ENCODE measurements at regions not wholly inside any gene's neighbourhood (a gene's known extent, or its start where the extent isn't known, plus 50 kb on each side); places are given as distances from the start of the nearest gene placed in this dataset.

DNA sequence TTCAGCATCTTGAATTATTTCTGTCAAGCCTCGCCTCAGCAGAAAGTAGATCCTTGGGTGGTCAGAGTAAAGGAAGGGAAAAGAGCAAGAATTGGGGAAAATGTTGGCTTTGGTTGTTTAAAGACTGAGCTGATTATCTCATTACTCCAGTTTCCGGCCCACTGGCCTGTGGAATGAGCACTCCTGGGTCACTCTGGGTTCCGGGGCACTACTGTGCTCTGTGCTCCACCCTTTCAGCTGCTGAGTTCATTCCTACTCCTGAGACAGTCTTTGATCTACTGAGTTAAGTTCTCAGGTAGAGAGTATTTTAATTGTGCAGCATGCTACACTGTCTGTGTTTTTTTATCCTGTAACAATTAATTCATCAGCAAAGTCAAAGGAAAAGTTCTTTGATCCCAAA, 427.7 kb downstream of the CDH2 start:
- Histone ChIP-seq H2AFZ (ENCODE audit: insufficient read depth, low read depth, low read length, poor library complexity, severe bottlenecking) (no peak overlapping the region), H3K79me2 (ENCODE audit: insufficient read depth, low read length) (no peaks in the 10 kb centered on the region), H3K9me3 (replicated peaks in 1 of 2; ENCODE audit: control insufficient read depth in 1 of 2, insufficient read depth in 1 of 2, low read length in 2 of 2) (peaks cover 0 to 5% of the 10 kb centered on the region in 2 donors), H3K9ac (ENCODE audit: insufficient read depth, low read length, poor library complexity, severe bottlenecking) (no peak overlapping the region), H3K4me3 (replicated peaks in 1 of 3; ENCODE audit: low read depth in 2 of 3, low read length in 3 of 3) (no peak overlapping the region), H4K20me1 (ENCODE audit: insufficient read depth, low read length) (no peaks in the 10 kb centered on the region), H3K27ac (ENCODE audit: low read depth in 1 of 2, low read length in 2 of 2) (no peak overlapping the region), H3K36me3 (replicated peaks in 1 of 2; ENCODE audit: control insufficient read depth in 1 of 2, insufficient read depth in 2 of 2, low read length in 2 of 2) (no peaks in the 10 kb centered on the region), H3K4me1 (ENCODE audit: control insufficient read depth in 1 of 2, insufficient read depth in 2 of 2, low read length in 2 of 2) (no peaks in the 10 kb centered on the region), H3K27me3 (ENCODE audit: control insufficient read depth in 2 of 2, insufficient read depth in 2 of 2, low read length in 2 of 2) (no peaks in the 10 kb centered on the region), H3K4me2 (replicated peaks; ENCODE audit: extremely low read depth, low read length, poor library complexity, severe bottlenecking) (no peak overlapping the region)
- Mint-ChIP-seq H3K9me3 (peaks cover 0 to 4% (median 0%) of the 10 kb centered on the region in 7 donors), H3K4me1 (no peaks in the 10 kb centered on the region), H3K27ac (no peak overlapping the region), H3K36me3 (no peaks in the 10 kb centered on the region), H3K4me3 (no peak overlapping the region), H3K27me3 (ENCODE audit: low read depth in 3 of 3) (no peaks in the 10 kb centered on the region)
- 83% methylated on average over 2 of the region's 3 CpGs for WGBS (ENCODE audit: insufficient coverage)
- TF ChIP-seq, protein P1, sequence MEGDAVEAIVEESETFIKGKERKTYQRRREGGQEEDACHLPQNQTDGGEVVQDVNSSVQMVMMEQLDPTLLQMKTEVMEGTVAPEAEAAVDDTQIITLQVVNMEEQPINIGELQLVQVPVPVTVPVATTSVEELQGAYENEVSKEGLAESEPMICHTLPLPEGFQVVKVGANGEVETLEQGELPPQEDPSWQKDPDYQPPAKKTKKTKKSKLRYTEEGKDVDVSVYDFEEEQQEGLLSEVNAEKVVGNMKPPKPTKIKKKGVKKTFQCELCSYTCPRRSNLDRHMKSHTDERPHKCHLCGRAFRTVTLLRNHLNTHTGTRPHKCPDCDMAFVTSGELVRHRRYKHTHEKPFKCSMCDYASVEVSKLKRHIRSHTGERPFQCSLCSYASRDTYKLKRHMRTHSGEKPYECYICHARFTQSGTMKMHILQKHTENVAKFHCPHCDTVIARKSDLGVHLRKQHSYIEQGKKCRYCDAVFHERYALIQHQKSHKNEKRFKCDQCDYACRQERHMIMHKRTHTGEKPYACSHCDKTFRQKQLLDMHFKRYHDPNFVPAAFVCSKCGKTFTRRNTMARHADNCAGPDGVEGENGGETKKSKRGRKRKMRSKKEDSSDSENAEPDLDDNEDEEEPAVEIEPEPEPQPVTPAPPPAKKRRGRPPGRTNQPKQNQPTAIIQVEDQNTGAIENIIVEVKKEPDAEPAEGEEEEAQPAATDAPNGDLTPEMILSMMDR (IDR thresholded peaks at IDR 0.05): no peak
- intact Hi-C loops (cut with micrococcal nuclease): no loop called here
- no peak for DNase-seq

DNA sequence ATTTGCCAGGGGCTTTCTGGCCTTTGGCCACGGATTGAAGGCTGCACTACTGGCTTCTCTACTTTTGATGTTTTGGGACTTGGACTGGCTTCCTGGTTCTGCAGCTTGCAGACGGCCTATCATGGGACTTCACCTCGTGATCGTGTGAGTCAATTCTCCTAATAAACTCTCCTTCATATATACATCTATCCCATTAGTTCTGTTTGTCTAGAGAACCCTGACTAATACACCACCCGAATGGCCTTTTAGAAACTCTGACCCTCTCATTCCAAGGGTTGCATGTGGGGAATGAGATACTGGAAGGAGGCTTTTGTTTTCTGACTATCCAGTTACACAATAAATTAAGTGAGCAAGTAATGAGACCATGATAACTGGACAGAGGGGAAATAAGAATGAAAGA, 430.7 kb downstream of the CDH2 start:
- Histone ChIP-seq H3K36me3 (replicated peaks in 1 of 2; ENCODE audit: control insufficient read depth in 1 of 2, insufficient read depth in 2 of 2, low read length in 2 of 2) (no peaks in the 10 kb centered on the region), H2AFZ (ENCODE audit: insufficient read depth, low read depth, low read length, poor library complexity, severe bottlenecking) (no peak overlapping the region), H3K27ac (ENCODE audit: low read depth in 1 of 2, low read length in 2 of 2) (no peak overlapping the region), H3K27me3 (ENCODE audit: control insufficient read depth in 2 of 2, insufficient read depth in 2 of 2, low read length in 2 of 2) (no peaks in the 10 kb centered on the region), H3K79me2 (ENCODE audit: insufficient read depth, low read length) (no peaks in the 10 kb centered on the region), H3K4me1 (ENCODE audit: control insufficient read depth in 1 of 2, insufficient read depth in 2 of 2, low read length in 2 of 2) (no peaks in the 10 kb centered on the region), H3K9me3 (replicated peaks in 1 of 2; ENCODE audit: control insufficient read depth in 1 of 2, insufficient read depth in 1 of 2, low read length in 2 of 2) (peaks cover 0 to 5% of the 10 kb centered on the region in 2 donors), H3K4me2 (replicated peaks; ENCODE audit: extremely low read depth, low read length, poor library complexity, severe bottlenecking) (no peak overlapping the region), H3K9ac (ENCODE audit: insufficient read depth, low read length, poor library complexity, severe bottlenecking) (no peak overlapping the region), H3K4me3 (replicated peaks in 1 of 3; ENCODE audit: low read depth in 2 of 3, low read length in 3 of 3) (no peak overlapping the region), H4K20me1 (ENCODE audit: insufficient read depth, low read length) (no peaks in the 10 kb centered on the region)
- intact Hi-C loops (cut with micrococcal nuclease): no loop called here
- Mint-ChIP-seq H3K4me3 (no peak overlapping the region), H3K27me3 (ENCODE audit: low read depth in 3 of 3) (no peaks in the 10 kb centered on the region), H3K27ac (no peak overlapping the region), H3K36me3 (no peaks in the 10 kb centered on the region), H3K4me1 (no peaks in the 10 kb centered on the region), H3K9me3 (peaks cover 0 to 12% (median 6%) of the 10 kb centered on the region in 7 donors)
- no peak for DNase-seq
- TF ChIP-seq, protein P1 (IDR thresholded peaks at IDR 0.05): no peak
- WGBS (ENCODE audit: insufficient coverage): 96% methylated on average over 4 of the region's 5 CpGs
